ENCODE measurements at regions not wholly inside any gene's neighbourhood (a gene's known extent, or its start where the extent isn't known, plus 50 kb on each side); places are given as distances from the start of the nearest gene placed in this dataset.

DNA sequence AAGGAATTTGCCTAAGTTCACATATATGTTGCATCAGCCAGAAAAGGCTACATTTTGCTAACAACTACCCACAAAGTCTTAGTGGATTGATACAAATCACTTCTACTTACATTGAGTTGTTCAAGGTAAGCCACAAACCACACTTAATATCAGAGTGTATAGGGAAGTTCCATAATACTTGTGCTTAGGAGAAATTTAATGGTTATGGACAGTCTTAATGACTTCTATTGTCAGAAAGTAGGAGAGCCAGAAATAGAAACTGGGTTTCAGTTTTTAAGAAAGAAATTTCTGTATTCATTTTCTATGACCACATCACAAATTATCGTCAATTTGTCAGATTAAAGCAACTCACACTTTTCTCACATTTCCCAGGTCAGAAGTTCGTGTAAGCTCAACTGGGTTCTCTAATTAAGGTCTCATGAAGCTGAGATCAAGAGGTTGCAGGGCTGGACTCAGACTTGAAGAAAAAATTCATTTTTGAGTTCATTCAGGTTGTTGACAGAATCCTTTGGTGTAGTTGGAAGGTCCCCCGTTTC is 695.7 kb downstream of the CDH11 start:
- TF ChIP-seq, protein P1, sequence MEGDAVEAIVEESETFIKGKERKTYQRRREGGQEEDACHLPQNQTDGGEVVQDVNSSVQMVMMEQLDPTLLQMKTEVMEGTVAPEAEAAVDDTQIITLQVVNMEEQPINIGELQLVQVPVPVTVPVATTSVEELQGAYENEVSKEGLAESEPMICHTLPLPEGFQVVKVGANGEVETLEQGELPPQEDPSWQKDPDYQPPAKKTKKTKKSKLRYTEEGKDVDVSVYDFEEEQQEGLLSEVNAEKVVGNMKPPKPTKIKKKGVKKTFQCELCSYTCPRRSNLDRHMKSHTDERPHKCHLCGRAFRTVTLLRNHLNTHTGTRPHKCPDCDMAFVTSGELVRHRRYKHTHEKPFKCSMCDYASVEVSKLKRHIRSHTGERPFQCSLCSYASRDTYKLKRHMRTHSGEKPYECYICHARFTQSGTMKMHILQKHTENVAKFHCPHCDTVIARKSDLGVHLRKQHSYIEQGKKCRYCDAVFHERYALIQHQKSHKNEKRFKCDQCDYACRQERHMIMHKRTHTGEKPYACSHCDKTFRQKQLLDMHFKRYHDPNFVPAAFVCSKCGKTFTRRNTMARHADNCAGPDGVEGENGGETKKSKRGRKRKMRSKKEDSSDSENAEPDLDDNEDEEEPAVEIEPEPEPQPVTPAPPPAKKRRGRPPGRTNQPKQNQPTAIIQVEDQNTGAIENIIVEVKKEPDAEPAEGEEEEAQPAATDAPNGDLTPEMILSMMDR (optimal IDR thresholded peaks at IDR 0.05 in 1 of 3, IDR thresholded peaks at IDR 0.05 in 1 of 3, conservative IDR thresholded peaks at IDR 0.05 in 1 of 3; ENCODE audit: extremely low read depth in 1 of 3, insufficient read depth in 2 of 3, low read length in 3 of 3), result no peak
- TF ChIP-seq EZH2 (IDR thresholded peaks at IDR 0.05; ENCODE audit: low read length), result no peak

Data from keratinocyte (primary cell).